Germinal center (tissue), 1 donor: ENCODE measurements at regions not wholly inside any gene's neighbourhood (a gene's known extent, or its start where the extent isn't known, plus 50 kb on each side); places are given as distances from the start of the nearest gene placed in this dataset.
"Not testable (repeated sequence)": the region's sequence is repeated elsewhere in the genome, so short reads cannot be mapped to it uniquely, and the experiment has no call there.

Experiments used
- DNase-seq: peaks from one replicate; pipeline ENCODE4 v3.0.0; 2012; ENCODE audit warnings: mixed read lengths, low spot score

DNA sequence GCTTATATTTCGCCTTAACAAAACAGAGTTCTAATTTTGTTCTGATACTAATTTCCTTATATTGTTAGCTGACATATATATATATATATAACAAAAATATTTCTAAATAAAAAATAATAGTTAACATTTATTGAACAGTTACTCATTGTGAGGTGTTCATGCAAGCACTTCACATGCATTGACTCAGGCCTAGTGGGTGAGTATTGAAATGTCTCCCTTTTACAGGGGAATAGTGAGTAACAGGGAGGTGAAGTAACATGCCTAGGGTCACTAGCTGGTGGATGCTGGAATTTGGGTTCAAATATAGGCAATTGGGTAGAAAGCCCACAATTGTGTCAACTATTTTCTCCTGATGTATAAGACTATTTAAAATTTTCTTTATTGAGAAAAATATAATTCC, 102.6 kb upstream of the ZPLD1 start:
- no peak for DNase-seq

GRCh38 chr3:102332934-102333333, 101.9 kb upstream of the ZPLD1 start:
- DNase-seq: no peak

- DNase-seq: no peak
Measured at GRCh38 chr3:102336130-102336529, 98.7 kb upstream of the ZPLD1 start.

GRCh38 chr3:102339671-102340070, 95.1 kb upstream of the ZPLD1 start:
- DNase-seq: no peak

DNA sequence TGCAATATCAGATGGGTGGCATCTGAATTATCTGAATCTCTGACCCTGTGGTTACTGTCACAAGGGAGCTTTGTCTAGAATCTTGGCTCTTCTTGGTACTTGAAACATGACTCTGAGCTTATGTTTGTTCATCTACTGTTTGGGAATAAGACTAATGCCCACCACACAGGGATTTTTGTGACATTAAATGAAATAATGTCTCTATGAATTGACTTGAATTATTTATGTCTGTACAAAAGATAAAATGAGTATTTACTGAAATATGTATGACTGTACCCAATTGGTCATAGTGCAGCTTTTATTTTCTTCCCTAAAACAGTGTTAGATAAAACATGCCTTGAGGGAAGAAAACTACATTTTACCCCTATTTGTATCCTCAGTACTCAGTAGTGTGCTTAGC, 87.9 kb upstream of the ZPLD1 start:
- no peak for DNase-seq

DNA sequence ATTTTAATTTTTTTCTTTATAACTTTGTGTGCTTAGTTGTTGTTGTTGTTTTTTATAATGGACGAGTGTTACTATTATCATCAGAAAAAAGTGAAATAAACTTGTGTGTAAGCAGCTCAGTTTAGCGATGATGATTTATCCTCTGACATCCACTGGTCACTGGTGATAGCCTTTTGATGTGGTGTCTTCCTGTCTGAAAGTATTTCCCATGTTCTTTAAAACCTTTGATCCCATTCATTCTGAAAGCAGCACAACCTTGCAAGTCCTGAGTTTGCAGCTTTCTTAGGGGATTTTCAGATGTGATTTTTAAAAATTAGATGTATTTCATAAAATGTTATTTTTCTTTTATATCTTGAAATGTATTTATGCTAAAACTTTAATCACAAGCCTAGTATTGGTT, 85.9 kb upstream of the ZPLD1 start:
- DNase-seq: no peak

DNA sequence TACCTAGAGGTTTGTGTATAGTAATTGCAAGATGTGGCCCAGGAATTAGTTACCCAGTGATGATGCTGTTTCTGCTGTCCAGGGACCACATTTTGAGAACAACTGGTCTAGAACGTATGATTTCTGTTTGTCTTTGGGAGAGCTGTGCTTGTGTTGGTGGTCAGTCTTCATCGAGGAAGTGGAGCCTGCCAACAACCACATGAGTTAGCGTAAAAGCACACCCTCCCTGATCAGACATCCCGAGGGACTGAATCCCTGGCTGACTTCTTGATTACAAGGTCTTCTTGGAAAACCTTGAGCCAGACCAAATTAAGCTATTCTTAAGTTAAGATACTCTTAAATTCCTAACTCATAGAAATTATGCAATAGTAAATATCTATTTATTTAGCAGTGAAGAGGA, 81.7 kb upstream of the ZPLD1 start:
- DNase-seq: no peak

- no peak for DNase-seq
Measured at GRCh38 chr3:102353805-102354204, 81.0 kb upstream of the ZPLD1 start.

- no peak for DNase-seq
Measured at GRCh38 chr3:102354818-102355515, 79.8 kb upstream of the ZPLD1 start.

- DNase-seq: no peak
Measured at GRCh38 chr3:102356506-102356905, 78.3 kb upstream of the ZPLD1 start.

- DNase-seq: not testable (repeated sequence)
Measured at GRCh38 chr3:102357313-102357712, 77.5 kb upstream of the ZPLD1 start.

GRCh38 chr3:102360183-102360860, 74.5 kb upstream of the ZPLD1 start:
- DNase-seq: no peak

- DNase-seq: no peak
Measured at GRCh38 chr3:102361101-102361500, 73.7 kb upstream of the ZPLD1 start.

- DNase-seq: not testable (repeated sequence)
Measured at GRCh38 chr3:102366116-102366515, 68.7 kb upstream of the ZPLD1 start.

DNA sequence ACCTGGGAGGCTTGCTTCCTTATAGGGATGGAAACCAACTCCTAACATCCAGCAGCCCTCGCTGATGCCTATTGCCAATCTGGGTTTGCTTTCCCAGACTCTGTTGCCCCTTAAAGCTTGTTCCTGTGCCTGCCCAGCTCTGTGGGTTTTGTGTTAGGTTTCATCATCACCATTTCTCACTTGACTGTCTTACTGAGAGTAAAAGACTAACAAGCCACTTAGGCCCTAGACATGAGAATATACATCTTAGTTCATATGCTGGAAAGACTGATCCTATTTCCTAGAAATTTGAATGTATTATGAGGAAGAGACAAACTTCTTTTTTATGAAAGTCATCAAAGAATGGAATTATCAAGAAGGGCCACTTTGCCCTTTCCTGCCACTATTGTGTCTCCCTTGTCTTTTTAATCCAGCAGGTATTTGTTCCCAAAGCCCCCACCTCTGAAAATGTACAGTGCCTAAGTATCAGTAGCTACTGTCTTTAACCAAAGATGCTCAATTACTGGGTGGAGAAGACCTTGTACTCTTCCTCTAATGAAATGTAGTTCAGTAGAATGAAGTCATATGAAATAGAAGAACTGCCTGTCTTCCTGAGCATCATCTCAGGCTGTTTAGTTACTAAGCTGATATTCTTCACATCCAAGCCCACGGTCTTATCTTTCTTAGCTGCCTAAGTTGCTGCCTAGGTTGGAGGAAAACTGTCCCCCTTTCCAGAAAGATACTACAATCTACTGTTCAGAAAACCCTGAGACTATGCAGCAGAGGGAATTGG, 59.8 kb upstream of the ZPLD1 start:
- DNase-seq: no peak

GRCh38 chr3:102378216-102378615, 56.6 kb upstream of the ZPLD1 start:
- no peak for DNase-seq

DNA sequence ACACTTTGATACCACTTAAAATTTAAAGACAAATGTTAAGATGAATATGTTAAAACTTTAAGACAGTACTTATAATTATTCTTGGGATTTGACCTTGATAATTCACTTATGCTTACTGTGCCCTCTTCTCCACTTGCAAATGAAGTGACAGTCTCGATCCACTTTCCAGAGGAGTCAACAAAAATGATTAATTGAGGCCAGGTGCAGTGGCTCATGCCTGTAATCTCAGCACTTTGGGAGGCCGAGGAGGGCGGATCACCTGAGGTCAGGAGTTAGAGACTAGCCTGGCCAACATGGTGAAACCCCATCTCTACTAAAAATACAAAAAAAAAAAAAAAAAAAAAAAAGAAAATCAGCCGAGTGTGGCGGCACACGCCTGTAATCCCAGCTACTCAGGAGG, 52.6 kb upstream of the ZPLD1 start:
- not testable (repeated sequence) for DNase-seq
